Coronary artery (tissue), 2 donors: ENCODE measurements at regions not wholly inside any gene's neighbourhood (a gene's known extent, or its start where the extent isn't known, plus 50 kb on each side); places are given as distances from the start of the nearest gene placed in this dataset.

Source experiments
- DNase-seq: peaks from one replicate; pipeline ENCODE4 v3.0.0-alpha.2; 2017; ENCODE audit warnings: low spot score
- H3K27ac ChIP-seq, 2 donors: fragments of 200-600 bp; sonication (generic); one replicate each; pipeline ENCODE4 v1.5.1; 2016 to 2019
- H3K4me3 ChIP-seq: fragments of 200-600 bp; sonication (generic); 2 replicates; pipeline ENCODE4 v1.5.1; 2016; ENCODE audit warnings: mild to moderate bottlenecking, moderate library complexity
- TF ChIP-seq, protein P1 (sequence below): fragments of 200-600 bp; sonication (generic); IDR thresholded peaks from one replicate; pipeline ENCODE4 v1.5.1; 2019; ENCODE audit warnings: antibody characterized with exemption

DNA sequence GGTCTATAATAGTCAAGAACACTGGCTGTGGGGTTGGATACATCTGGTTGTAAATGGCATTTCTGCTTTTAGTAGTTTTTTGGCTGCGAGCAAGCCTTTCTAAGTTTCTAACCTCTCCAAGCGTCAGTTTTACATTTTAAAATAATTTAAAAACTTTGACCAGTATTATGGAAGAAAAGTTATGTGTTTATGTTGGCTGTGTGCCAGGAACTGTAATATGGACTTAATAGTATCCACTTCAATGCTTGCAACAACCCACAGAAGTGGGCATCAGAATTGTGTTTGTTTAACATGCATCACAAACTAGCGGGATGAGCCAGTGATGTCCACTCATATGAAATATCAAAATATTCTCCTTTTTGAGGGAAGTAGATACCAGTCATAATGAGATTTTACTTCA, 844.2 kb downstream of the JRKL start:
- Histone ChIP-seq H3K4me3 (no peak overlapping the region), H3K27ac (no peak overlapping the region)
- TF ChIP-seq, protein P1, sequence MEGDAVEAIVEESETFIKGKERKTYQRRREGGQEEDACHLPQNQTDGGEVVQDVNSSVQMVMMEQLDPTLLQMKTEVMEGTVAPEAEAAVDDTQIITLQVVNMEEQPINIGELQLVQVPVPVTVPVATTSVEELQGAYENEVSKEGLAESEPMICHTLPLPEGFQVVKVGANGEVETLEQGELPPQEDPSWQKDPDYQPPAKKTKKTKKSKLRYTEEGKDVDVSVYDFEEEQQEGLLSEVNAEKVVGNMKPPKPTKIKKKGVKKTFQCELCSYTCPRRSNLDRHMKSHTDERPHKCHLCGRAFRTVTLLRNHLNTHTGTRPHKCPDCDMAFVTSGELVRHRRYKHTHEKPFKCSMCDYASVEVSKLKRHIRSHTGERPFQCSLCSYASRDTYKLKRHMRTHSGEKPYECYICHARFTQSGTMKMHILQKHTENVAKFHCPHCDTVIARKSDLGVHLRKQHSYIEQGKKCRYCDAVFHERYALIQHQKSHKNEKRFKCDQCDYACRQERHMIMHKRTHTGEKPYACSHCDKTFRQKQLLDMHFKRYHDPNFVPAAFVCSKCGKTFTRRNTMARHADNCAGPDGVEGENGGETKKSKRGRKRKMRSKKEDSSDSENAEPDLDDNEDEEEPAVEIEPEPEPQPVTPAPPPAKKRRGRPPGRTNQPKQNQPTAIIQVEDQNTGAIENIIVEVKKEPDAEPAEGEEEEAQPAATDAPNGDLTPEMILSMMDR: no peak
- no peak for DNase-seq

DNA sequence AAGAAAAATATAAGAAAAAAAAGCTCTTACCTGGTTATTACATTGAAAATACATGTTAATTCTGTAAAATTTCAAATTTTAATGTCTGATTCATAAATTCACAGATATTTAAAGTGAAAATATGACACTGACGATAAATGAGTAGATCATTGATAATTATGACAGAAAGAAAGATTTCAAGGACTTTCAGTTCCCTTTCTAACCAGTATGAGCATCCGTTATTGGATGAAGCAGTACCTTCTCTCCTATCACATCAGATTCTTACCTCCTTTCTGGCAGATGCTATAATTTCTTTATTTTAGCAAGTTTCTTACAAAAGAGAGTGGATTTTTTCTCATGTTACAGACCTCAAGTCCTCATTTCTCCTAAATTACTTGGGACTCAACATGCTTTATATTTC, 847.3 kb downstream of the JRKL start:
- no peak for DNase-seq
- Histone ChIP-seq H3K4me3 (no peak overlapping the region), H3K27ac (no peak overlapping the region)
- TF ChIP-seq, protein P1: no peak

DNA sequence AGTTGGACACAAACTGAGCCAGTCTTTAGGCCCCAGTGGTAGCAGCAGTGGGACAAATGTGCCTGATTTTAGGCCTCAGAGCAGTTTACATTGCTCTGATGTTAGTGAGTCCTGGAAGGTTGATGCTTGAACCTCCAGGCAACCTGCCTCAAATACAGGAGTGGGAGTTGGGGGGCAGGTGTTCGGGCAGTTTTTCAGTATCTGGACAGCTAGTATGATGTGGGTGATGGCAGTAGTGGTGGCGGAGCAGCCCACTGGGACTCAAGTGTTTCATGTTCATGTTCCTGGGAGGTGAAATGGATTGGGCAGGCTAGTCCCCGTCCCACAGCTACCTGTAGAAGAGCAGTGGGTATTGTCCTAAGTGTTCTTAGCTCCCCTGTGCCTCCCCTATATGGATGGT, 857.8 kb downstream of the JRKL start:
- TF ChIP-seq, protein P1: no peak
- no peak overlapping the region for H3K4me3 ChIP-seq
- H3K27ac ChIP-seq: no peak overlapping the region
- DNase-seq: no peak

DNA sequence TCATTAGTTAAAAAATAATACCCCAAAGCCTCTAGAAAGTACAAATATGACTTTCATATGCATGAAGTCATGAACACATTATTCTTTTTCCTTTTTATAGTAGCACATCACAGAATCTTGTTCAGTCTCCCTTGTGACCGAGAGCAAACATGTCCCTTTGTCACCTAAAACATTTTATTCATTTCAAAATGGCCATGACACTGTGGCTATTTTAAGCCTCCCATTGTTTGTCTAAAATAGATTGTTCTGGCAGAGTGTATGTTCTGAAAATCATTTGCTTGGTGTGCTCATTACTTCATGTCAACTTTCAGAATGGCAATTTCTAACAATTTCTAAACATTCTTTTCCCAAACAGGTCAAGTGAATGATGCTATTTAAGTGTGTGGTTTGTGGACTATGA, 865.0 kb downstream of the JRKL start:
- TF ChIP-seq, protein P1: no peak
- H3K4me3 ChIP-seq: no peak overlapping the region
- DNase-seq: no peak
- H3K27ac ChIP-seq: no peak overlapping the region

DNA sequence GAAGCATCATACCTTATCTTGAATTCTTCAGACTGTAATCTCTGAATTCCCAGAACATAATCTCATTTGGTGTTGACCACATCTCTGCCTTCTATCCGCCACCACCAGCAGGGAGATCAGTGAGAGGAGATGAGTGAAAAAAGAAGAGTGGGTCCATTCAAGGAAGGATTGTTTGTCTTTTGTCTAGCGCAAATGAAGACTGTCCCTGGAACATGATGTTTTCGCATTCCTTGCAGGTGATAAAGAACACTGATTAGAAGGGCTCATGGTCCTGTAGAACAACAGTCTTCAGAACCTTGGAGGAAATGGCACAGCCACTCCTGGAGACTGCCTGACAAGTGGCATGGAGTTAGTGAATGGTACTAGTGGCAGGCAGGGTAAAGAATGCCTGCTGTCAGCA, 869.6 kb downstream of the JRKL start:
- Histone ChIP-seq H3K27ac (no peak overlapping the region), H3K4me3 (no peak overlapping the region)
- no peak for DNase-seq
- TF ChIP-seq, protein P1: no peak

DNA sequence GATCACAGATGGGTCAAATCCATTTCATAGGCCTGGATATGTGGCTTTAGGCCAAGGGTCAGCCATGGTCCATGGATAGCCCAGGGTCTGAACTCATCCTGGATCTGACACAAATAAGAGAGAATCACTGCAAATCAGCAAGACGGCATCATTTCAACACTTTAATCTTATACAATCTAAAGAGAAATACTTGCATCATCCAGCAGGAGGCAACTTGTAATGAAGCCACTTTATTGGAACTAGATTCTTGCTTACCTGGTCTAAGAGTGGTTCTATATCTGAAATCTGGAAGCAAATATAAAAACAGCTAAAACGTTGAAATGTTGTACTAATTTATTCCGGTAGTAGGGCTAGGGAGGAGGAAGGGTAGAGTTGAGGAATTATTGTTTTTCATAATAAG, 870.1 kb downstream of the JRKL start:
- TF ChIP-seq, protein P1: no peak
- no peak overlapping the region for H3K4me3 ChIP-seq
- DNase-seq: no peak
- no peak overlapping the region for H3K27ac ChIP-seq

DNA sequence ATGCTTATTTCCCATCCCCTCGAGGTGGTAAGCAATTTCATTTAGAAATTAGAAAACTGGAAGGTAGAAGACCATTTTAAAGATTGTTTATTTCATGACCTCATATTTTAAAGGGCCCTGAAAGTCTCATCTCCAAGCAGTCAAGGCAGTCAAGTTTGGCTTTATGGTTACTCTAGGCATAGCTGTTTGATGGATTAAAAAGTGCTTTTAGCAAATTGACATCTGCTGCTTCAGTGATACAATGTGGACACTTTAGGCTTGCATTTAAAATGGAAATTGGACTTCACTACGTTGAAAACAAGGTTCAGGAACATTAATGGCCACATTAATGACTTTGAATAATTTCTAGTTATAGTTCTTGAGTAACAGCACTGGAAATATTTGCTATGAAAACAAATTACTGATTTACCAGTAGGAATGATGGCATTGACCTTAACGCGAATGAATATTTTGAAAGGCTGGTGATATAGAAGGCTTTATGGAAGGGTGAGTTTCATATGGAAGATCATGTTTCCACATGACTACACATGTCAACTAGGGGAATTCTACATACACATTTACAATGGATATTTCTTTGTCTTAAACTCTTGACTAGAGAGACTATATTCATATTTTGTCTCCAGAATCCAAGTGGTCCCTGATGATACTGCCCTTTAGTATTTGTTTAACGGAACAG, 873.5 kb downstream of the JRKL start:
- Histone ChIP-seq H3K27ac (no peak overlapping the region), H3K4me3 (no peak overlapping the region)
- TF ChIP-seq, protein P1: no peak
- no peak for DNase-seq
